ENCODE measurements at regions not wholly inside any gene's neighbourhood (a gene's known extent, or its start where the extent isn't known, plus 50 kb on each side); places are given as distances from the start of the nearest gene placed in this dataset.

GRCh38 chr16:85265161-85265784 lies 153.0 kb upstream of the CIBAR2 start:
- Histone ChIP-seq H4K20me1 (ENCODE audit: control insufficient read depth, extremely low read depth, insufficient read depth, low read length) (no peaks in the 10 kb centered on the region), H3K9me3 (ENCODE audit: control insufficient read depth, low read depth, low read length) (no peaks in the 10 kb centered on the region), H3K4me2 (ENCODE audit: control insufficient read depth, extremely low read depth, insufficient read depth, low read depth, low read length) (no peak overlapping the region), H3K79me2 (ENCODE audit: control insufficient read depth, insufficient read depth, low read length) (no peaks in the 10 kb centered on the region), H3K4me1 (ENCODE audit: control insufficient read depth, extremely low read depth, insufficient read depth, low read length) (no peaks in the 10 kb centered on the region), H2AFZ (ENCODE audit: control insufficient read depth, low read length) (no peak overlapping the region), H3K9ac (ENCODE audit: control insufficient read depth, extremely low read depth, insufficient read depth, low read length) (no peak overlapping the region), H3K4me3 (ENCODE audit: control insufficient read depth in 2 of 3, extremely low read depth in 1 of 3, insufficient read depth in 2 of 3, low read depth in 1 of 3, low read length in 3 of 3) (no peak overlapping the region), H3K27me3 (ENCODE audit: control insufficient read depth, extremely low read depth, insufficient read depth, low read length) (peaks cover 2% of the 10 kb centered on the region), H3K9me1 (ENCODE audit: control insufficient read depth, extremely low read depth, insufficient read depth, low read length) (no peaks in the 10 kb centered on the region), H3K27ac (ENCODE audit: control insufficient read depth, insufficient read depth, low read length) (no peak overlapping the region), H3K36me3 (ENCODE audit: control insufficient read depth in 2 of 2, extremely low read depth in 1 of 2, insufficient read depth in 2 of 2, low read length in 2 of 2) (no peaks in the 10 kb centered on the region)
- FAIRE-seq (no peak), DNase-seq (ENCODE audit: low read depth, low spot score) (no peak)
- TF ChIP-seq, protein P1, sequence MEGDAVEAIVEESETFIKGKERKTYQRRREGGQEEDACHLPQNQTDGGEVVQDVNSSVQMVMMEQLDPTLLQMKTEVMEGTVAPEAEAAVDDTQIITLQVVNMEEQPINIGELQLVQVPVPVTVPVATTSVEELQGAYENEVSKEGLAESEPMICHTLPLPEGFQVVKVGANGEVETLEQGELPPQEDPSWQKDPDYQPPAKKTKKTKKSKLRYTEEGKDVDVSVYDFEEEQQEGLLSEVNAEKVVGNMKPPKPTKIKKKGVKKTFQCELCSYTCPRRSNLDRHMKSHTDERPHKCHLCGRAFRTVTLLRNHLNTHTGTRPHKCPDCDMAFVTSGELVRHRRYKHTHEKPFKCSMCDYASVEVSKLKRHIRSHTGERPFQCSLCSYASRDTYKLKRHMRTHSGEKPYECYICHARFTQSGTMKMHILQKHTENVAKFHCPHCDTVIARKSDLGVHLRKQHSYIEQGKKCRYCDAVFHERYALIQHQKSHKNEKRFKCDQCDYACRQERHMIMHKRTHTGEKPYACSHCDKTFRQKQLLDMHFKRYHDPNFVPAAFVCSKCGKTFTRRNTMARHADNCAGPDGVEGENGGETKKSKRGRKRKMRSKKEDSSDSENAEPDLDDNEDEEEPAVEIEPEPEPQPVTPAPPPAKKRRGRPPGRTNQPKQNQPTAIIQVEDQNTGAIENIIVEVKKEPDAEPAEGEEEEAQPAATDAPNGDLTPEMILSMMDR (optimal IDR thresholded peaks at IDR 0.05 in 1 of 3, IDR thresholded peaks at IDR 0.05 in 1 of 3, conservative IDR thresholded peaks at IDR 0.05 in 1 of 3; ENCODE audit: extremely low read depth in 1 of 3, insufficient read depth in 2 of 3, low read length in 3 of 3): no peak
- no peak for TF ChIP-seq EZH2 (IDR thresholded peaks at IDR 0.05; ENCODE audit: low read length)
- dilution Hi-C loops (cut with MboI; ENCODE audit: extremely low pct_ligation_motif_present, low sequenced_read_pairs): no loop called here

GRCh38 chr16:85265810-85266209 lies 153.5 kb upstream of the CIBAR2 start:
- Histone ChIP-seq H3K9me1 (ENCODE audit: control insufficient read depth, extremely low read depth, insufficient read depth, low read length) (no peaks in the 10 kb centered on the region), H3K4me1 (ENCODE audit: control insufficient read depth, extremely low read depth, insufficient read depth, low read length) (no peaks in the 10 kb centered on the region), H3K27ac (ENCODE audit: control insufficient read depth, insufficient read depth, low read length) (no peak overlapping the region), H4K20me1 (ENCODE audit: control insufficient read depth, extremely low read depth, insufficient read depth, low read length) (no peaks in the 10 kb centered on the region), H3K4me2 (ENCODE audit: control insufficient read depth, extremely low read depth, insufficient read depth, low read depth, low read length) (no peak overlapping the region), H3K9me3 (ENCODE audit: control insufficient read depth, low read depth, low read length) (no peaks in the 10 kb centered on the region), H3K79me2 (ENCODE audit: control insufficient read depth, insufficient read depth, low read length) (no peaks in the 10 kb centered on the region), H3K9ac (ENCODE audit: control insufficient read depth, extremely low read depth, insufficient read depth, low read length) (no peak overlapping the region), H2AFZ (ENCODE audit: control insufficient read depth, low read length) (no peak overlapping the region), H3K36me3 (ENCODE audit: control insufficient read depth in 2 of 2, extremely low read depth in 1 of 2, insufficient read depth in 2 of 2, low read length in 2 of 2) (no peaks in the 10 kb centered on the region), H3K27me3 (ENCODE audit: control insufficient read depth, extremely low read depth, insufficient read depth, low read length) (peaks cover 2% of the 10 kb centered on the region), H3K4me3 (ENCODE audit: control insufficient read depth in 2 of 3, extremely low read depth in 1 of 3, insufficient read depth in 2 of 3, low read depth in 1 of 3, low read length in 3 of 3) (no peak overlapping the region)
- dilution Hi-C loops (cut with MboI; ENCODE audit: extremely low pct_ligation_motif_present, low sequenced_read_pairs): no loop called here
- TF ChIP-seq, protein P1 (optimal IDR thresholded peaks at IDR 0.05 in 1 of 3, IDR thresholded peaks at IDR 0.05 in 1 of 3, conservative IDR thresholded peaks at IDR 0.05 in 1 of 3; ENCODE audit: extremely low read depth in 1 of 3, insufficient read depth in 2 of 3, low read length in 3 of 3): no peak
- no peak for TF ChIP-seq EZH2 (IDR thresholded peaks at IDR 0.05; ENCODE audit: low read length)
- no peak for DNase-seq (ENCODE audit: low read depth, low spot score)
- FAIRE-seq: no peak
